Esophagus muscularis mucosa (tissue), 4 donors: ENCODE measurements at regions not wholly inside any gene's neighbourhood (a gene's known extent, or its start where the extent isn't known, plus 50 kb on each side); places are given as distances from the start of the nearest gene placed in this dataset.

Source experiments
- DNase-seq: peaks from one replicate; pipeline ENCODE4 v3.0.0-alpha.2; 2017; ENCODE audit errors: extremely low spot score
- H3K27ac ChIP-seq, 4 donors: fragments of 200-600 bp; sonication (generic); replicated peaks in 1 of 4; 1 replicate in 3 of 4; 2 replicates in 1 of 4; pipeline ENCODE4 v1.5.1; 2016 to 2019; ENCODE audit warnings: mild to moderate bottlenecking in 1 of 4
- H3K27me3 ChIP-seq, 4 donors: fragments of 200-600 bp; sonication (generic); one replicate each; pipeline versions ENCODE4 v1.5.1 to v1.6.0; 2016 to 2019
- H3K36me3 ChIP-seq, 4 donors: fragments of 200-600 bp; sonication (generic); one replicate each; pipeline ENCODE4 v1.5.1; 2016 to 2019
- H3K4me1 ChIP-seq, 4 donors: fragments of 200-600 bp; sonication (generic); one replicate each; pipeline ENCODE4 v1.5.1; 2016 to 2019
- H3K4me3 ChIP-seq, 4 donors: fragments of 200-600 bp; sonication (generic); 1 replicate in 2 of 4; 2 replicates in 2 of 4; pipeline ENCODE4 v1.5.1; 2016 to 2019; ENCODE audit warnings: mild to moderate bottlenecking in 4 of 4, moderate library complexity in 1 of 4
- H3K9me3 ChIP-seq, 4 donors: fragments of 200-600 bp; sonication (generic); 1 replicate in 3 of 4; 2 replicates in 1 of 4; pipeline ENCODE4 v1.5.1; 2016 to 2019
- CTCF ChIP-seq, 3 experiments: fragments of 200-600 bp in 2 of 3; fragments of 450-650 bp in 1 of 3; sonication (generic) in 2 of 3; IDR thresholded peaks; one replicate each; pipeline ENCODE4 v1.5.1; 2017 to 2019; ENCODE audit warnings: antibody characterized with exemption in 3 of 3, mild to moderate bottlenecking in 2 of 3, moderate library complexity in 1 of 3
- EP300 ChIP-seq: sonication (generic); formaldehyde crosslinking; IDR thresholded peaks from one replicate; pipeline ENCODE4 v1.6.1; 2017; ENCODE audit warnings: antibody characterized with exemption
- POLR2A ChIP-seq: fragments of 450-650 bp; IDR thresholded peaks from one replicate; pipeline ENCODE4 v1.6.1; 2017; ENCODE audit warnings: antibody characterized with exemption, moderate library complexity, mild to moderate bottlenecking, low read depth
- POLR2AphosphoS5 ChIP-seq, 2 donors: sonication (generic); formaldehyde crosslinking; IDR thresholded peaks; one replicate each; pipeline ENCODE4 v1.6.1; 2017; ENCODE audit warnings: antibody characterized with exemption in 2 of 2
- WGBS: methylation state at CpG from one replicate; pipeline ENCODE4 v1.1.5; 2018; 5-methylcytosine and 5-hydroxymethylcytosine counted together
- intact Hi-C: fragments of 100-400 bp; cut with DNase I; formaldehyde crosslinking; loops from one replicate; pipeline ENCODE4 v1.15.1; 2023

DNA sequence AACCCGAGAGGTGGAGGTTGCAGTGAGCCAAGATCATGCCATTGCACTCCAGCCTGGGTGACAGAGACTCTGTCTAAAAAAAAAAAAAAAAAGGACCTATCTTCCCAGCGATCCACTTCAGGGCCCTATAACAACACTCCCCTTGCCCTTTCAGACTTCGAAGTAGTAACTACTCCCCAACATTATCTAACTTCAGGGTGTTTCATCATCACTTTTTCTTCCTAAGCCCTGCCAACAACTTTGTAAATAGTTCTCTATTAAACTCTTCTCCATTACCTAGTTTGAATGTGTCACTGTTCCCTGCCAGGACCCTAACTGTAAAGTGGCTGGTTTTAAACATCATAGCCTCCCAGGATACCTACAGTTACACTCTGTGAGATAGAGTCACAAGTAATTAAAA lies 220.8 kb downstream of the BTG1 start:
- Histone ChIP-seq H3K9me3 (no peaks in the 10 kb centered on the region), H3K36me3 (no peaks in the 10 kb centered on the region), H3K27ac (no peak overlapping the region), H3K4me3 (no peak overlapping the region), H3K4me1 (peaks cover 0 to 21% (median 20%) of the 10 kb centered on the region in 4 donors), H3K27me3 (no peaks in the 10 kb centered on the region)
- DNase-seq = no peak
- 36% methylated on average over 2 of the region's 3 CpGs for WGBS
- TF ChIP-seq POLR2A = no peak
- TF ChIP-seq EP300 = no peak
- no peak for TF ChIP-seq CTCF (IDR thresholded peaks at IDR 0.05)
- no peak for TF ChIP-seq POLR2AphosphoS5 (IDR thresholded peaks at IDR 0.05)
- intact Hi-C loops = no loop called here

GRCh38 chr12:91923864-91924263 lies 221.8 kb downstream of the BTG1 start:
- DNase-seq = no peak
- 100% methylated on average over 5 of the region's 31 CpGs for WGBS
- H3K27ac ChIP-seq = no peak overlapping the region
- peaks cover 0 to 21% (median 20%) of the 10 kb centered on the region in 4 donors for H3K4me1 ChIP-seq
- no peaks in the 10 kb centered on the region for H3K27me3 ChIP-seq
- intact Hi-C loops = no loop called here
- no peaks in the 10 kb centered on the region for H3K36me3 ChIP-seq
- H3K9me3 ChIP-seq = no peaks in the 10 kb centered on the region
- no peak for TF ChIP-seq POLR2AphosphoS5 (IDR thresholded peaks at IDR 0.05)
- no peak for TF ChIP-seq POLR2A
- no peak for TF ChIP-seq EP300
- no peak for TF ChIP-seq CTCF (IDR thresholded peaks at IDR 0.05)
- H3K4me3 ChIP-seq = no peak overlapping the region

GRCh38 chr12:91922674-91923073 lies 223.0 kb downstream of the BTG1 start:
- Histone ChIP-seq H3K27ac (no peak overlapping the region), H3K4me1 (peaks cover 0 to 21% (median 20%) of the 10 kb centered on the region in 4 donors), H3K36me3 (no peaks in the 10 kb centered on the region), H3K27me3 (no peaks in the 10 kb centered on the region), H3K4me3 (no peak overlapping the region), H3K9me3 (no peaks in the 10 kb centered on the region)
- TF ChIP-seq POLR2A (no peak), CTCF (IDR thresholded peaks at IDR 0.05) (no peak), POLR2AphosphoS5 (IDR thresholded peaks at IDR 0.05) (no peak), EP300 (no peak)
- intact Hi-C loops = no loop called here
- 96% methylated on average over 6 of the region's 6 CpGs for WGBS
- no peak for DNase-seq

DNA sequence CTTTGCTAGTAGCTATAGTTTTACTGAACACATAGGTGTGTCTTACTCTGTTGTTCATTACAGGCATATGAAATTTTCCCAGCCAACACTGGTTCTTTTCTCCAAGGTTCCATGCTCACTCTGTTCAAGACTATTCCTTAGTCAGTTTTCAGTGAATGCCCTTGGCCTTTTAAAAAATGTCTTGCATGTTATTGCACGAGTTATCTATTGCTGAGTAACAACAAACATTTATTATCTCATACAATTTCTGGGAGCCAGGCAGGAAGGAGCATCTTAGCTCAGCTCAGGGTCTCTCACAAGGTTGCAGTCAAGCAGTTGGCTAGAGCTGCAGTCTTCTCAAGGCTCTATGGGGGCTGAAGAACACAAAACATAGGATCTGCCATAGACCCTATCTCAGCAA lies 223.5 kb downstream of the BTG1 start:
- Histone ChIP-seq H3K4me3 (no peak overlapping the region), H3K9me3 (no peaks in the 10 kb centered on the region), H3K27me3 (no peaks in the 10 kb centered on the region), H3K4me1 (peaks cover 0 to 18% (median 16%) of the 10 kb centered on the region in 4 donors), H3K36me3 (no peaks in the 10 kb centered on the region), H3K27ac (no peak overlapping the region)
- 57% methylated on average over 1 of the region's 1 CpG for WGBS
- intact Hi-C loops = no loop called here
- no peak for TF ChIP-seq EP300
- no peak for DNase-seq

DNA sequence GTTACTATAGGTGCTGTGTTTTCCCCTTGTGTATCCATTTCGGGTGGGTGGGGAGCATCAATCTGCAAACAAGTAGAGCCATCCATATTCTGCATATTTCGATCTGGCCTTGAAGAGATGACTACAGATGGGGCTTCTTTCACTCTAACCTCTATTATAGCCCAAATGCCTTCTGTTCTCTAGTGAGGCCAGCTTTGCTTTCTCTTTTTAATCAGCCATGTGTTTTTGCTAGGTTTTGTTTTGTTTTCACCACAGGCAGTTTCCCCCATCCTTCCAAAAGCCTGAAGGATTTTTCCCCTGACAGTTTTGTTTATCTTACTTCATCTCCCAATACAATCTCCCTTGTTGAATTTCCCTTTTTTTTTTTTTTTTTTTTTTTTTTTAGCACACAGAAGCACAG lies 224.1 kb downstream of the BTG1 start:
- H3K9me3 ChIP-seq = no peaks in the 10 kb centered on the region
- WGBS = 80% methylated on average over 2 of the region's 2 CpGs
- H3K27me3 ChIP-seq = no peaks in the 10 kb centered on the region
- no peak for DNase-seq
- no peaks in the 10 kb centered on the region for H3K36me3 ChIP-seq
- H3K4me3 ChIP-seq = no peak overlapping the region
- no peak for TF ChIP-seq POLR2AphosphoS5 (IDR thresholded peaks at IDR 0.05)
- no peak for TF ChIP-seq CTCF (IDR thresholded peaks at IDR 0.05)
- no peak for TF ChIP-seq EP300
- no peak for TF ChIP-seq POLR2A
- peaks cover 0 to 13% (median 11%) of the 10 kb centered on the region in 4 donors for H3K4me1 ChIP-seq
- intact Hi-C loops = no loop called here
- H3K27ac ChIP-seq = no peak overlapping the region
